Stimulated activated CD8-positive, alpha-beta memory T cell treated with anti-CD3 and anti-CD28 coated beads, Interleukin-12 subunit alpha, Interleukin-12 subunit beta, amount 100 ng/mL, for 1 hour (primary cell): ENCODE measurements at regions not wholly inside any gene's neighbourhood (a gene's known extent, or its start where the extent isn't known, plus 50 kb on each side); places are given as distances from the start of the nearest gene placed in this dataset.

Experiments used
- DNase-seq: peaks from one replicate; pipeline ENCODE4 v3.0.0-alpha.2; 2020; ENCODE audit warnings: low read depth

GRCh38 chr18:78601349-78601748 is 378.3 kb upstream of the SALL3 start:
- DNase-seq: no peak

DNA sequence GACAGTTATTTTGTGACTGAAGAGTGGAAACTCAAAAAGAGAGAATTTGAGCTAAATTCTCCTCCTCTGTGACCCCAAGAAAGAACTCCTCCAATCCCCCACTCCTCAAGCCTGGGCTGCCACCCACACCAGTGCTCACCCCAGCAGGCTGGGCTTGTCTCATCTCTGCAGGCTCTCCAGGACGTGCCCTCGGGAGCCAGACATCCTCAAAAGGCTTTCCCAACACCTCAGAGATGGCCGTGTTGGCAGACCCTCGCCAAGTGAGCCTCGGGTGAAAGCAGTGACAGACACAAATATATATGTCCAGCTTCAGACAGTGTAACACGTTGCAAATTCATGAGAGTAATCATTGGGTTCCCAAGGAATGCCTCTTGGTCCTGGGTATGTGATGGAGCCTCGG is 377.7 kb upstream of the SALL3 start:
- no peak for DNase-seq

DNA sequence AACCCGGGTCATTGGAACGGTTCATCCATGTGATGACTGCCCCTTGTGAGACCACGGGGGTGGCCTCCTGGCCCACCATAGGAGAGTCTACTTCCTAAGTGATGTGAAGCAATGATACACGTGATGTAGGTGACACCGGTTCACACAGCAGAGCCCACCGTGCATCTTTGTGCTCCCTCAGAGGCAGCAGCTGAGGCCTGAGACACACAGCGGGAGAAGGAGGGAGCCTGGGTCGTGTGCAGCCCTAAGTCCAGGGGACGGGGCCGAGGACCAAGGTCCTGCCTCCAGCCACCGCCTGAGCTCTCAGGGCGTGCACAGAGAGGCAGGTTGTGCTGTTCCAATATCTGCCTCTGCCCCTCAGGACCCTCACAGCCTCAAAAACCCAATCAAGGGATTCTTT is 377.2 kb upstream of the SALL3 start:
- DNase-seq: no peak

GRCh38 chr18:78603102-78603983 is 376.3 kb upstream of the SALL3 start:
- DNase-seq: no peak

DNA sequence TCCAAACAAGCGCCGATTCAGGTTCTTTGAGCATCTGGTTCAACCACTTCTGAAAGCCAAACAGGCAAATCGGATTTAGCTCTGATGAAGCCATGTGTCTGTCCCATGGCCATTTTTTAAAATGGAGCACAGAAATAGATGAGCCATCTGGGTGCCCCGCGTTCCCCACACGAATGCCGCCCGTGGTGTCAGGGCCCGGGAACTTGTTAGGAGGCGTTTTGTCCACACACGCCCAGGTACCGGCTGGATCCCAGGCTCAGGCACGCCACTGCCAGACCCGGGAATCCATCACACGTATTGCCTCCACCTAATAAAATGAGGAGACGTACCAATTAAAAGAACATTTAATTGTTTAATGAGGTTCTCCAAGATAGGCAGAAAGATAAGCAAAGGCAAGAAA is 374.4 kb upstream of the SALL3 start:
- no peak for DNase-seq

DNA sequence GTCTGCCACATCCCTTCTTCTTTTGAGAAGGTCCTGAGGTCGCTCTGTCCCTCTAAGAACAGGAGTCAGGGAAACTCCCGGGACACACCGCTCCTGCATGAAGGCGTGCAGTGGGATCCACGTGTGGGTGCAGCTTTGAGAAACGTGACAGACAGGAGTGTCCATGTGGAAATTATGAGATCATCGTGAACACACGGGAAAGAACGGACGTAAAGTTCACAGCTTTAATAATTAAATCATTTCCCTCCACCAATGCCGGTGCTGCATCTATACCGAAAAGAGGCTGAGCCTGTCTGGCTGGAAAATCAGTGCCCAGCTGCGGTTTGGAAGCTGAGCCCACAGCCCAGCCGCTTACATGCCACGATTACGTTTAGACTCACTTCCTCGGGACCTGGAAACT is 372.4 kb upstream of the SALL3 start:
- no peak for DNase-seq

- no peak for DNase-seq
Observed at GRCh38 chr18:78607784-78608183, 371.8 kb upstream of the SALL3 start.

DNA sequence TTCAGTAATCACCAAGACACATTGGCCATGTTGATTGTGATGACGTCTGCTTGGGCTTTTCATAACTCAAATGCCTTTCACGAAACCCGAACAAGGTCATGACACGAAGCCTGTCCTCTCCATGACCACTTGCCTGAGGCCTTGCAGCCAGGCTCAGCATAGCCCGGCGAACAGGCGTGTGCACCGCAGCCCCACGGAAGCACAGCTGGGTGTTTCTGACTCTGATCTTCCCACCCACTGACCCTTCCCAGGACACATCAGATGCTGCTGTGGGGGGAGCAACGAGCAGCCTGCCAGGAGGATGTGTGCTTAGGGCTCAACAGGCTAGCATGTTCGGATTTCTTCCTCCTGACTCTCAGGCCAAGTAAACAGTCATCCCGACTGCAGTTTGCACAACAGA is 369.4 kb upstream of the SALL3 start:
- DNase-seq: no peak

DNA sequence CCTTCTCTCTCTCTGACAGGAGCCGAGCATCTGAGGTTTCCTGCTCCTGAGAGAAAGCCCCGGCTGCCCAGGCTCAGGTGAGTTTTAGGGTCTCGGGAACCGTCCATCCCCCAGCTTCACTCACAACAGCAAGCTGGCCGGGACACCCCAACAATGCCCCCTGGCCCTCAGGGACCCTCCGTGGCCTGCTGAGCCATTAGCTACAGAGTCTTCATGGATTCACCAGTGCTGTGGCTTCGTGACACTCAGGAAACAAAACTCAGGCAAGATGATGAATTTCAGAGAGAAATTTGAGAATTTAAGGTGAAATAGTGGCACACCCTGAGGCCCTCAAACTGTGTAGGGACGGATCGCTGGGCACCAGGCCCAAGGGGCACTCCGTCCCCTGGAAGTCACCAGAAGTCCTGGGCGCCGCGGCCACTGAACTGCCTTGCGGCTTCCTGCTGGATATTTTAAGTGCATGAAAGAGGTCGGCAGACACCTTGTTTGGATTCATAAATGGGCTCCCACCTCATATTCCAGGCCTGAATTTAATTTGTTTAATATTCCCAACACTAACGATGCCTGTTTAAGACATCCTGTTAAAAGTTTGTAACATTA is 368.3 kb upstream of the SALL3 start:
- DNase-seq: no peak

DNA sequence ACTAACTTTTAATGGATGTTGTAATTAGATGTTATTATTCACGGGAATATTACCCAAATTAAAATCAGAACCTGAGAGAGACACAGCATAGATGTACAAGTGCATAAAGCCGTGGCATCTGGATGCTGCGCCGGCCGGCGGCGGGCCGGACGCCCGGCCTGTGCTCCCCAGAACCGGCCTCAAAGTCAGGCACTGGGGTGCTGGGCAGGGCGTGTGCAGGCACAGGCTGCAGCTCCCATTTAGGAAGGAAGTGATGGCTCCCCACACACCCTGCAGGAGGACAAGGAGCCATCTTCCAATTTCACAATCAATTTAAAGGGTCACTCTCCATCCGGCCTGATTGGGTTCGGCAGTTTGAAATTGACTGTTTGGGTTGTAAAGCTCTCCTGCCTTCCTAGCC is 367.7 kb upstream of the SALL3 start:
- no peak for DNase-seq

DNA sequence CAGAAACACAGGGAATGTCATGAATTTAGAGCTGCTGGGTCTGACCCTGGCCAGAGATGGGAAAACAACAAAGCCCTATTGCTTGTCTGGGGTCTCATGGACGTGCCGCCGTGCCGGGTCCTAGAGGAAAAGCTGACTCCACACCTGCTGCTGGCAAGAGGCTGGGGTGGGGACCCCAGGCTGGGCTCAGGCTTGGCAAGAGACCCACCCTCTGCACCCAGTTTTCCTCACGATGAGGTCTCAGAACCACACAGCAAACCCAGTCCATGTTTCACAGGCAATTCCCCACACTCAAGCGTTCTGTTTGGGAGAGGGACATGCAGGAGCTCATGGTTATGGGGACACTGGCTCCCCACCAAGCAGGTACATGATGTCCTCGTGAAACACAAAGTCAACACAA is 367.3 kb upstream of the SALL3 start:
- no peak for DNase-seq

GRCh38 chr18:78612801-78613200 is 366.8 kb upstream of the SALL3 start:
- no peak for DNase-seq

GRCh38 chr18:78618726-78619125 is 360.9 kb upstream of the SALL3 start:
- no peak for DNase-seq

- DNase-seq: no peak
Observed at GRCh38 chr18:78619854-78620253, 359.8 kb upstream of the SALL3 start.

DNA sequence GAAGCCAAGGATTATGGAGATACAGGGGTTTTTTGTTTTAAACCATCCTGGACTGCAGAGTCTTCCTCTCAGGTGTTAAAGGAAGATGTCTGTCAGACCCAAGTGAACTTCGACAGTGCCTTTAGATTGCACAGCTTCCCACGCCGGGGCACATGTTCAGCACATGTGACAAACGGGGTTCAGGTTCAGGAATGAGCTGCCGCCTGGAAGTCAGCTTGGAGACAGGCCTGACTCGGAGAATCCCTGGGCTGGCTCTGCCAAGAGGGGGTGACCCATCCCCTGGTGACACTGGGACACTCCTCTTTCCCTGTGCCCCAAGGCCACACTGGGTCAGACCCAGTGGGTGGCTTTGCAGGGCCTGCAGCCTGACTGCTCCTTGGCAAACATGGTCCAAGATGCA is 359.3 kb upstream of the SALL3 start:
- no peak for DNase-seq

DNA sequence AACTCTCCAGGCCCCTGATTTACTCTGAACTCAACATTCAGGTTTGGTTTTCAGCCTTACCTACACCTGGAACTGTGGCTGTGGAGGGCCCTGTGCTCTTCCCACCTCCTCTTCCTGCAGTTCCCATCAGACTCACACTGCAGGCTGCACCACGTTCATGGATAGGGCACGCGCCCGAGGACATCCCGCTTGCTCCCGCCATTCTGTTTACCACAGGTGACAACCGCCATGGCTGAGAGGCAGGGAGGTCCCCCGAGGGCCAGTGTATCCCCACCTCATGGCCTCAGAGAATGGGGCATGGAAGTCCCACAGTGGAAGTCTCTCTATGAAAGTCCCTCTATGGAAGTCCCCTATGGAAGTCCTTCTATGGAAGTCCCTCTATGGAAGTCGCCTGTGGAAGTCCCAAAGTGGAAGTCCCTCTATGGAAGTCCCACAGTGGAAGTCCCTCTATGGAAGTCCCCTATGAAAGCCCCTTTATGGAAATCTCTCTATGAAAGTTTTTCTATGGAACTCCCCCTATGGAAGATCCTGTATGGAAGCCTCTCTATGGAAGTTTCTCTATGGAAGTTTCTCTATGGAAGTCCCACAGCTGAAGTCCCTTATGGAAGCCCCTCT is 358.4 kb upstream of the SALL3 start:
- DNase-seq: no peak

- DNase-seq: no peak
Observed at GRCh38 chr18:78622251-78622906, 357.2 kb upstream of the SALL3 start.

DNA sequence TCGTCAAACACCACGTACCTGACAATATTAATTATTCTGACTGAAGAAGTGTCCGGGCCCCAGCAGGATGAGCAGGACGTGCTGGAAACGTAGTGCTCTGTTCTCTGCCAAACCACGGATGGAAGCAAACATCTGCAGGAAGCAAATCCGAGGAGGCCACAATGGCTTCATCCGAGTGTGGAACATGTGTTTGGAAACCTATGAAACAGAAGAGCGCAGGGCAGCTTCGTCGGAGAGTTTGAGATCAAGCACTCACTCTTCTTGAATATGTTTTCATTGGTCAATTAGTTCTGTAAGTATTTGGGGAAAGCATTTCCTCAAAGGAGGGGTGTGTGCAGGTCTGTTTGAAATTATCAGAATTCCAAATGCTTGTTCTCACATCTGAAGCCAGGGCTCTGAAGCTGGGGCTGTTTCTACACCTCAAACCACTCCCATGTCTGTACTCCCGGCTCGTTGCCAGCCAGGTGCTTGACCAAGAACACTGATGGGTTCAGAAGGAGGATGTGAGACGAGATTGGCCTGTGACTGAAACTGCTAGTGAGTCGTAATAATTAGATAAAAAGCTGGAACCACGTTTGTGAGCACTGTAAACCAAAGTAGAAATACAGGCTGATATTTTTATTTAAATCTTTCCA is 356.6 kb upstream of the SALL3 start:
- DNase-seq: no peak

DNA sequence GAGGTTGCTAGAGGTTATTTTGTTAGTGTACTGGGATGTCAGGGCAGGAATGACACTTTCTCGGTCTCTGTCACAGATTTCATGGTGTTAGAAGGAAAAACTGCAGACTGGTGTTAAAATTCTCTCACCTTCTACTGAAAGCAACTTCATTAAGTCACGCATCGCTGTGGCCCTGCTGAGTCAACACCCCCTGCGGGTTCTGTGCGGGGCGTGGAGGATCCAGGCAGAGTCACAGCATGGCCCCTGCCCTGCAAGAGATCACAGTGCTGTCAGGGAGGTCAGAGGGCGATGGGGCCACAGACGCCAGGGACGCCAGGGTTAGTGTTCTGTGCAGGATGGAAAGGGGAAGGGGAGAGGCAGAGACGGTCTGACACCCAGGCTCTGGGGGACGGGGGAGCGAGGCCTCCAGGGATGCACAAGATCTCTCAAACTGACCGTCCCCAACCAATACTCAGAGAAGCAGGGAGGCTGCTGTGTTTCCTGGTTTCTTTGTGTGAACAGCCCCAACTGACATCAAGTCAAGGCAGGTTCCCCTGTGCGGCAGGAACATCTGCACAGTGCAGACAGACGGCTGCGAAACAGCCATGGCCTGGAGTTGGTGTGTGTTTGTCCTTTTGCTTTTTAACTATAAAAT is 354.9 kb upstream of the SALL3 start:
- no peak for DNase-seq

- no peak for DNase-seq
Observed at GRCh38 chr18:78625847-78626246, 353.8 kb upstream of the SALL3 start.

- no peak for DNase-seq
Observed at GRCh38 chr18:78627551-78628346, 351.9 kb upstream of the SALL3 start.
